NCI-H510A treated with DMSO at 0.1 percent for 48 hours (cell line): ENCODE measurements at regions not wholly inside any gene's neighbourhood (a gene's known extent, or its start where the extent isn't known, plus 50 kb on each side); places are given as distances from the start of the nearest gene placed in this dataset.
"Not testable (repeated sequence)": the region's sequence is repeated elsewhere in the genome, so short reads cannot be mapped to it uniquely, and the experiment has no call there.

Source experiments
- DNase-seq: peaks from one replicate; lab custom pipeline; 2025; lab: John Stamatoyannopoulos, UW

DNA sequence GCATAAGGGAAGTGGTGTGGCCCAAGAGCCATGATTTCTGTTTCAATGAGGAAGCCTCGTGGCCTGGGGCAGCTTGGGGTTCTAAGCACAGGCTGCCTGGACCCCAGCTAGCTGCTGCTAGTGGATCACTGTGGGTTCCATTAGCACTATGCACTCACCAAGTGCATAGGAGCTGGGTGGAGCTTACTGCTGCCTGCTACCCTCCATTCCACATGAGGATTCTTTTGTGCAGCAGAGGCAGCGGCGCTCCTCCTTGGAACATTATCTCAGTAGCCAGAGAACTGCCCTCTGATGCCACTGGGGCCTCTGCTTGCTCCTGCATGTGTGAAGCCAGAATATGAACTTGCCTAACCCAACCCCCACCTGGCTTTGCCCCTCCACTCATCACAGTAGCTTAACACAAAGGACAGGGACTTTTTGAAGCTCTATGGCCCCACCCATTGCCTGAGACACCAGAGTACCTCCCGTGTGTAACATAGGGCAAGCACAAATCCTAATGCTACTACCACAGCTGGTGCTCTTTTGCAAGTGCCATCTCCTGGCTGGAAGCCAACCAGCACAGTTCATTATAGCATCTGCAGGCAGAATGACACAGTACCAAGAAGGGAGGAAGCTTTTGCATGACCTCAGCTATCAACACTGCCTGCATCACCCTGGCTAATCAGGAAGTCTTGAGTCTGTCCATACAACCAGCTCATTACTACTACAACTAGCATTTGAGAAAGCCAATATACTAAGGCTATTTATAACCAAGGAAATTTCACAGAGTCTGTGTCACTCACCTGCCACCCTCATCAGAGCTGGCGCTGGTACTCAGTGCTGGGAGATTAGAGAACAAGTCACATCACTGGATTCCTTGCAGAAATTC is 297.0 kb upstream of the GULP1 start:
- DNase-seq = peak; percentile 78

DNA sequence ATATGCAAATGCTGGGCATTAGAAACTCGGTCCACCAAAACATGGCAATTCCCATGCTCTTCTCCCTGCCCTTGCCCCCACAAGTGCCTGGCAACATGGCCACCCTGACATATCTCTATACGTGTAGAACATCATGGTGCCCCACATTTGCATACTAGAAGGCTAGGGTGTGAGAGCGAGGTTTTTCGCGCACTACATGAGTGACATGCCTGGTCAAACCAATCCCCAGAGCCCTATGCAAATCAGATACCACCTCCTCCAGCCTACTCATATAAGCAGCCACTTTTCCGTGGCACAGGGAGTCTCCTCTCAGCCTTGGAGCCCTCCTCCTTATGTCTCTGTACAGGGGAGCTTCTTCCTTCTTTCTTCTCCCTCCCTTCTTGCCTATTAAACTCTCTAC is 296.1 kb upstream of the GULP1 start:
- DNase-seq = no peak

DNA sequence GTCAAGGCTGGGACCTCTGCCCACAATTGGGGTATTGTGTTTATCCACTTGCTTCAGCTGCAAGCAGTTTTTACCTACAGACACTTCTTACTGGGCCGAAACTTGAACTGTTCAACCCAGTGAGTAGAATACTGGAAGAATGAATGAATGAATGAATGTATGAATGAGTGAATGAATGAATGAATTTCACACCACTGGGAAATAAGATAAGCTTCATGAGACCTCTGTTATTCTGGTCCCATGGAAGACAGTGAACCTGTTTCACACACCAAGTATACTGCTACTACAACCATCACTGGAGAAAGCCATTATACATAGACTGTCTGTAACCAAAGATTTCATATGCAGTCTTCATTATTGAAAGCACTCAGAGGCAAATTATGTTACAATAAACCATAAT is 295.0 kb upstream of the GULP1 start:
- DNase-seq = no peak

DNA sequence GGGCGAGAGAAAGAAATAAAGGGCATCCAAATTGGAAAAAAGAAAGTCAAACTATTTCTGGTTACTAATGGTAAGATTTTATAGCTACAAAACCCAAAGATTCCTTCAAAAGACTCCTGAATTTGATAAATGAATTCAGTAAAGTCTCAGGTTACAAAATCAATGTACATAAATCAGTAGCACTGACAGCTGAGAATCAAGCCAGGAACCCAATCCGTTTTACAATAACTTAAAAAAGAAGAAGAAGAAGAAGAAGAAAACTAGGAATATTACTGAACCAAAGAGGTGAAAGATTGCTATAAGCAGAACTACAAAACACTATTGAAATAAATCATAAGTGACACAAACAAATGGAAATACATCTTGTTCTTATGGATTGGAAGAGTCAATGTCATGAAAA is 291.5 kb upstream of the GULP1 start:
- no peak for DNase-seq

DNA sequence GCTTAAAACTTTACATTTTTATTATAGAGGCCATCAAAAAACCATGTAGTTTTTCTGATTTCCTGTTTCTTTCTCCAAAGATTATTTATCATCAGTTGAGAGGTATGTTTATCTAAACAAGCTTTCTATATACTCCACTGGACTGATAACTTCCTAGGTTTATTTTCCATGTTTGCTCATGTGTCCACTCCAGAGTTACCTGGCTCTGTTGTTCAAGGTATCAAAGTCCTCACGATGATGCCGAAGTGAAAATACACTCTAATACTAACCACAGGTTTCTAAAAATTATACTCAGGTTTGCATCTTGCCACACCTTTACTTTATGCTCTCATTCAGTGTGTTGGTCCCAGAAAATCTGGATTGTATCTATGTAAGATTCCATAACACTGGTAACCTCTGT is 287.9 kb upstream of the GULP1 start:
- no peak for DNase-seq

DNA sequence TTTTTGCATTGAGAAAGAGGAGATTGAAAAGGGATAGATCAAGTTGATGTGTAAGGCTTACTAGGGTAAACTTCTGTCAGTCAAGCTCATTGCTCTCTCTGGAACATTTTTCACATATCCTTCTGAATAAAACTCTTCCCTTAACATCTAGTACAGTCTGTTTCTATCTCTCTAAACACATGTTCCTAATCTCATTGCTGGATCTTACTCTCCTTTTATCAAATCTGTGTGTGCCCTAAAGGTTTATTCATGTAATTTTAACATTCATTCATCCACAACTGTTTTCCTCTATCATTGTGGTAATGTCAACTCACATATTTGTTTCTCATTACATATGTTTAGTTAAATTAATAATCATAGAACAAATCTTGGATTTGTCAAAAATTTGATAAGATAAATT is 277.9 kb upstream of the GULP1 start:
- no peak for DNase-seq

DNA sequence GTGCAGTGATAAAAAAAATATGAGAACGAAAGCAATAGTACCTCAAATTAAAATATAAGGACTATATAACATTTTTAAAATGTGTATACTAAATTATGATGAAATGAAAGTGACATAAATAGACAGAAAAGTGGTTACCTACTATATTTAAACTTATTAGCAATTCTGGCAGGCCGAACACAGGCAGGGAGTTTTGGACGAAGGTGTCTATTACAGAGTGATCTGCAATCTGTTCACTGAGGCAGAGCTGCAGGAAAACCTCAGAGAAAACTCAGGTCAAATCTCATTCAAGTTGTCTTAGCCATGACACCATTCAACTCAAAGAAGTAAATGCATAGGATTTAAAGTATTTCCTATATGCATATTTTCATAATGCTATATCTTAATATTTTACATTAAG is 274.8 kb upstream of the GULP1 start:
- no peak for DNase-seq

DNA sequence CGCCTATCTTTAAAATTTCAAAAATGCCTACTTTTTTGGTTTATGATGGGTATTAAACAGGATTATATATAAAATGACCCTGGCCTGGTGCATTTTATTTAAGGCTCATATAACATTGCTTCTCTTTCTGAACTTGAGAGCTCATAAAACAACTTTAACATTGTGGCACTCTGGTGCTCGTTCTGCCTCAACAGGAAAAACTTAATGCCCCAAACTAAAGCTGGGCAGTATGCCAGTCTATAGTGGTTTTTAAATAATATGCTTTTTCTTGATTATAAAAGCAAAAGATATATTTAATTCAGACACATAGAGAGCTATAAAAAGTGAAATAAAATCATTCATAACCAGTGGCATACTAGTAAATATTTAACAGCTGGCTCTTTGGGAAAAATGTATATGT is 269.3 kb upstream of the GULP1 start:
- DNase-seq = no peak

DNA sequence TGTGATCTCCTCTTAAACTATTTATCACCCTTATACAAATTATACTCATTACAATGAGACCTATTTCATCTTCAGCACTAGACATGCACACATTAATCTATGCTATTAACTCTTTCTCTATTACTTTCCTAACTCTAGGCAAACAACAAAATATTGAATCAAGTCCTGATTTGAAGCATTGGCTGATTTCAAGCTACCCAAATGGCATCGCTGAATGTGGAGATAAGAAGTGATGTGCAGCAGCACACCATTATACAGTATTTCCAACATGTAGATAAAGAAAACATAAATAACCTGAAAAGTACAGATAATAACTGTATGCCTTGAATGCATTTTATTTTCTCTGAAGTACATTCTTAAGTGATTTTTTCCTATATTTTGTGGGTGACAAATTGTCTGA is 268.6 kb upstream of the GULP1 start:
- DNase-seq = no peak

DNA sequence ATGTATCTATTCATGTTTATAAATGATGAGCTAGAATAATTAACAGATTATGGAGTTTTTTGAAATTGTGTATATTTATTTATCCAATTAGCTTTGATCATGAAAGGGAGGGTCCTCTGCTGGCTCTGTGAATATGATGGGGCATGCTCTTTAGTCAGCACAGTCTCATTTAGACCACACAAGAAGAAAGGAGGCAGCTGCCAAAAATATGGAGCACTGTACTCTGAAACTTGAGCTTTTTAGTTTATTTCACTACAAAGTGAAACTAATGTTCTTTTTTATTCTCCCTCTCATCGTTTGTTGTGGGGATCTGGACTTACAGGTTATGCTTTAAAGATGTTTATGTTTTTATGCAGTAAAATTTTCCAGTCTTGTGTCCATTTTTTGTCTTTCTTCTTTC is 266.9 kb upstream of the GULP1 start:
- DNase-seq = no peak

DNA sequence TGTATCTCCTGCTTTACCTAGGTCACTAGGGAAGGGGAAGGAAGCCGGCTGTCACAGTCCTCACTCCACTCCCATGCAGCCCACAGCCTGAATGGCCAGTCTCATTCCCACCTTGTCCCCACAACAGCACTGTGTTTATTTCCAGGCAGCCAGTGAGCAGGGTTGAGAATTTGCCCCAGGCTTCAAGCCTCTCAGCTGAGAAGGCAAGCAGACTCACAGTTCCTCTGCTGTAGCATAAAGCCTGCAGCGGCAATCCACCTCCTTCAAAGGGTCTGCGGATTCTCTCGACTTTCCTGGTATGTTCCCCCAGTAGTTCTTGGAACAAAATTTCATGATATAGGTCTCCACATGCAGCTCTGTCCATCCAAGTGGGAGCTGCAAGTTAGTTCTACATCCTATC is 262.9 kb upstream of the GULP1 start:
- DNase-seq = no peak

DNA sequence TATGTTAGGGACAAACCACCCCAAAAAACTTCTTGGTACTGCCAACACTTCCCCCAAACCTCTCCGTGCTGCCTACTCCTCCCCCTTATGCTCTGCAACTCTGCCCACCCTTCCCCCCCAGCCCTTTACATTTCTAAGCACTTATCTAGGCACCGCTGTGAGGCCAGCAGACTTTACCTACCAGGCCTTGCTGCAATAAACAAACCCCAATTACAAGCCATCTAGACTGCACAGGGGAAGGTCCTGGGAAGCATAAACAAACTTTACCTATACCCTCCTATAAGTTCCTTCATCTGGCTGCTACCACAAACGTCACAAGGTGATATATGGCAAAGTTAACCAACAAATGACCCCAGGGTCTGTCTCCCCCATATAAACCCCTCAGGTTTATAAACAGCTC is 259.4 kb upstream of the GULP1 start:
- DNase-seq = no peak

DNA sequence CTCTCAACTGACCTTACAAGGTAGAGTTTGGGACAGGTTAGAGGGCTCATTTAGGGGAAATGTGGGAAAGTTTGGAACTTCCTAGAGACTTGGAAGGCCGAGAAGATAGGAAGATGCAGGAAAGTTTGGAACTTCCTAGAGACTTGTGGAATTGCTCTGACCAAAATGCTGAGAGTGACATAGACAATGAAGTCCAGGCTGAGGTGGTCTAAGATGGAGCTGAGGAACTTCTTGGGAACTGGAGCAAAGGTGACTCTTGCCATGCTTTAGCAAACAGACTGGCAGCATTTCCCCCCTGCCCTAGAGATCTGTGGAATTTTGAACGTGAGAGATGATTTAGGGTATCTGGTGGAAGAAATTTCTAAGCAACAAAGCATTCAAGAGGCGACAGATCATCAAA is 258.9 kb upstream of the GULP1 start:
- no peak for DNase-seq

DNA sequence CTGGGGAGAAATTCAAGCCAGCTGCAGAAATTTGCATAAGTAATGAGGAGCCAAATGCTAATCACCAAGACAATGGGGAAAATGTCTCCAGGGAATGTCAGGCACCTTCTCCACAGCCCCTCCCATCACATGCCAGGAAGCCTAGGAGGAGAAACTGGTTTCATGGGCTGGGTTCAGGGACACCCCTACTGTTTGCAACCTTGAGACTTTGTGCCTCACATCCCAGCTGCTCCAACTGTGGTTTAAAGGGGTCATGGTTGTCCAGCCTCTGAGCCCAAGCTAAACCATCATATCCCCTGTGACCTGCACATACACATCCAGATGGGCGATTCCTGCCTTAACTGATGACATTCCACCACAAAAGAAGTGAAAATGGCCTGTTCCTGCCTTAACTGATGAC is 258.4 kb upstream of the GULP1 start:
- DNase-seq = not testable (repeated sequence)

DNA sequence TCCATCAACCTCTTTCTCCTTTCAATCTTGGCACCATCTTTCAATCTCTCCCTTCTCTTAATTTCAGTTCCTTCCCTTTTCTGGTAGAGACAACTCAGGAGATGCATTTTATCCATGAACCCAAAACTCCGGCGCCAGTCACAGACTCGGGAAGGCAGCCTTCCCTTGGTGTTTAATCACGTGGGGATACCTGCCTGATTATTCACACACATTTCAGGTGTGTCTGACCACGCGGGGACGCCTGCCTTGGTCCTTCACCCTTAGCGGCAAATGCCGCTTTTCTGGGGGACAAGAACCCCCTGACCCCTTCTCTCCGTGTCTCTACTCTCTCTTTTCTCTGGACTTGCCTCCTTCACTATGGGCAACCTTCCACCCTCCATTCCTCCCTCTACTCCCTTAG is 257.6 kb upstream of the GULP1 start:
- DNase-seq = not testable (repeated sequence)

DNA sequence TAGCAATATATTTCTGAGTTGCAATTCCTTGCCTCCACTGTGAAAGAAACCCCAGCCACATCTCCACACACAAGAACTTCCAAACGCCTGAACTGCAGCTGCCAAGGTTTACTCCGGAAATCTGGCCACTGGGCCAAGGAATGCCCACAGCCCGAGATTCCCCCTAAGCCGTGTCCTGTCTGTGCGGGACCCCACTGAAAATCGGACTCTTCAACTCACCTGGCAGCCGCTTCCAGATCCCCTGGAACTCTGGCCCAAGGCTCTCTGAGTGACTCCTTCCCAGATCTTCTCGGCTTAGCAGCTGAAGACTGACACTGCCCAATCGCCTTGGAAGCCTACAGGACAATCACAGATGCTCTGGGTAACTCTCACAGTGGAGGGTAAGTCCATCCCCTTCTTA is 256.3 kb upstream of the GULP1 start:
- not testable (repeated sequence) for DNase-seq

DNA sequence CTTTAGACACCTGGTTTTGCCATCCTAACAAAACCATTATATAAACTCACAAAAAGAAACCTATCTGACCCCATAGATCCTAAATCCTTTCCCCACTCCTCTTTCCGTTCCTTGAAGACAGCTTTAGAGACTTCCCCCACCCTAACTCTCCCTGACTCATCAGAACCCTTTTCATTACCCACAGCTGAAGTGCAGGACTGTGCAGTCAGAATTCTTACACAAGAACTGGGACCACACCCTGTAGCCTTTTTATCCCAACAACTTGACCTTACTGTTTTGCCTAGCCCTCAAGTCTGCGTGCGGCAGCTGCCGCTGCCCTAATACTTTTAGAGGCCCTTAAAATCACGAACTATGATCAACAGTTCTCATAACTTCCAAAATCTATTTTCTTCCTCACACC is 254.9 kb upstream of the GULP1 start:
- not testable (repeated sequence) for DNase-seq

DNA sequence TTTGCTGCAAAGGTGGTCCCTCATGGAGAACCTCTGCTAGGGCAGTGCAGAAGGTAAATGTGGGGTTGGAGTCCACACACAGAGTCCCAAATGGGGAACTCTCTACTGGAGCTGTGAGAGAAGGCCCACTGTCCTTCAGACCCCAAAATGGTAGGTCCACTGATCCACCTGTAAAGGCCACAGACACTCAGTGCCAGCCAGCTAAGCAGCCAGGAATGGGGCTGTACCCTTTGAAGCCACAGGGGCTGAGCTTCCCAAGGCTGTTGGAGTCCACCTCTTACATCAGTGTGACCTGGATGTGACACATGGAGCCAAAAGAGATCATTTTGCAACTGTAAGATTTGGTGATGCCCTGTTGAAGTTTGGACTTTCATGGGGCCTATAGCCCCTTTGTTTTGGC is 252.4 kb upstream of the GULP1 start:
- no peak for DNase-seq

DNA sequence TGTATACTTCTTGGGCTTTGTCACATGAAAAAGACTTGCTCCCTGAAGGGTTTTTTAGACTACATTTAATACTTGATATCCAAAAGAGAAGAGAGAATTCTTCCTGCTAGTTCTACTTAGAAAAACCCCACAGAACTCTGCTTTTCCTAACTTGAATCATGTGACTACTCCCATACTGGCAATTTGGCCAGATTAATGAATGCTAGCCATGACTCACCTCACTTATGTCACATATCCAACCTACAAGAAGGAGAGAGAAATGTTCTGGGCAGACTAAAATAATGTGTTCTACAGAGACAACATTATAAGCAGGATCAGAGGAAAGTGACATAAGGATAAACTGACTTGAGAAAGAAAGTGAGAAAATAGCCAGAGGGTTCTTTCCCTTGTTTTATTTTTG is 249.3 kb upstream of the GULP1 start:
- no peak for DNase-seq

DNA sequence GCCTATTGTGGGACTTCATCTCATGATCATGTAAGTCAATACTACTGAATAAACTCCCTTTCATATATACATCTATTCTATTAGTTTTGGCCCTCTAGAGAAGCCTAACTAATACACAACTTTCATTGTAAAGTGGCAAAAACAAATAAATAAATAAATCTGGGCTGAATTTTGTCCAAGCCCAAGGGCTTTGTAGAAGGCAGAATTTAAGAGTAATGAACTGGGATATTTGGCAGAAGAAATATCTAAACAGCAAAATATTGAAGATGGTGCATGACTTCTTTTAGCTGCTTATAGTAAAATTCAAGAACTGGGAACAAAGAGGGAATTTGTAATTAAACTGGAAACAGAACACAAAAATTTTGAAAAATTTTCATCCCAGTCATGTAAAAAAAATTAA is 246.7 kb upstream of the GULP1 start:
- DNase-seq = no peak

DNA sequence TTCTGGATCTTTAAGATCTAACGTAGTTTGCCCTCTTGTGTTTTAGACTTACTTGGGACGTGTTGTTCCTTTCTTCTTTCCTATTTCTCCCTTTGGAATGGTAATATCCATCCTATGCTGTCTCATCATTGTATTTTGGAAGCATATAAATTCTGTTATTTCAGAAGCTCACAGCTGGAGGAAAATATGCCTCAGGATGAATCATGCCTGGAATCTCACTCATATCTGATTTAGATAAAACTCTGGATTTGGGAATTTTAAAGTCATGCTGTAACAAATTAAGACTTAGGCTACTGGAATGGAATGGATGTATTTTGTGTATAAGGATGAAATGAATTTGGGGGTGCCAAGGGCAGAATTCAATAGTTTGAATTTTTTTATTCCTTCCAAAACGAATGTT is 245.2 kb upstream of the GULP1 start:
- no peak for DNase-seq

DNA sequence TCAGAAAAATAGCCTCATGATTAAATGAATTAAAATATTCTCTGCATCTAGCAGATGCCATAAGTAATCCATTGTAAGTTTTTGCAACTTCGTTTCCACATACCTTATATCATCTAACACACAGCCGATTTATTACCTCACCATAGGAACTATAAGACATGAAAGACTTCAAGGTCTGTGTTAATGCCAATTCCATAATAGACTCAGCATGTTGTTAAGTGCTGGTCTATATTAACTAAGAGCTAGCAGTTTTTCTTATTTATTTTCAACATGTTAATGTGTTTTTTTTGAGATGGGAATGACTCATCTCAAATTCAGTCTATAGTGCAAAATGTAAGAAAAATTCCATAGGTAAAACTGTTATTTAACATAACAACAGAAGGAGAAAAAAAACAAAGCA is 243.9 kb upstream of the GULP1 start:
- no peak for DNase-seq

DNA sequence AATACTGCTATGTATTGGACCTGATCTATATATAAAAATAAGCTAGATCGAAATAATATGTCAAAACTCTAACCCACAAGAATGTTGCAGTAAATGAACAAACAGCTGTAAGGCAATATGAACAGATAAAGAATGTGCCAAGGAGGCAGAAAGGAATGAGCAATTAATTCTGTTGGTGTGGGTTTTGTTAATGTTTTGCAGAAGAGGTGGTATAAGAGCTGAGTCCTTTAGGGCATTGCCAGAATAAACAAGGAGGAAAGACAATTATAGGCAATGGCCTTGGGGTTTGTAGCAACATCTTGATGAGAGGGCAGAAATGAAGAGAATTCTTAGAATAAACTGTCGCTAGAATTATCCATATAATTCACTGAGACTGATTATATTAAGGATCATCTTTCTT is 240.9 kb upstream of the GULP1 start:
- no peak for DNase-seq

DNA sequence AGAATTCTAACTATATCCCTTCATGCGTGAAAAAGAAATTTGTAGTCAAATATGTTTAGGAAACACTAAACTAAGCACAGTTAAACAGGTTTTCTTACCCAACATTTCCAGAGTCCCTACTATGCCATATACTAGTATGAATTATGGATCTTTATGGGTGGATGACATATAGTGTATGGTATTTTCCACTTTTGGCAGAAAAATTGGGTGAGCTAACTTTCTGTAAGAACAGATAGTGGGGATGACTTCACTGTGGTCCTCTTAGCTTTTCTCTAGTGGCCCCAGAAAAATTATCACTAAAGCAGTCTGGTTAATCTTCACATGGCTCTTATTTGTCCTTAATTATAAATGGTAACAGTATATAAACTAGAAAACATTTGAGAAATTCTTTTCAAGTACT is 240.0 kb upstream of the GULP1 start:
- no peak for DNase-seq
